ENCODE measurements at regions not wholly inside any gene's neighbourhood (a gene's known extent, or its start where the extent isn't known, plus 50 kb on each side); places are given as distances from the start of the nearest gene placed in this dataset.

GRCh38 chr12:59020073-59020946, 100.0 kb upstream of the LRIG3 start:
- Histone ChIP-seq H3K27me3 (ENCODE audit: control insufficient read depth, insufficient read depth, low read length) (no peaks in the 10 kb centered on the region), H4K5ac (ENCODE audit: low read depth, low read length) (no peak overlapping the region), H3K79me1 (ENCODE audit: low read depth in 1 of 2, low read length in 2 of 2) (no peaks in the 10 kb centered on the region), H3K14ac (replicated peaks; ENCODE audit: low read depth, low read length) (no peak overlapping the region), H3K4me1 (ENCODE audit: control insufficient read depth, insufficient read depth, low read length) (no peaks in the 10 kb centered on the region), H4K20me1 (ENCODE audit: insufficient read depth, low read length) (no peaks in the 10 kb centered on the region), H3K4ac (ENCODE audit: low read depth, low read length) (no peak overlapping the region), H2BK15ac (ENCODE audit: low read depth, low read length) (no peak overlapping the region), H2BK5ac (ENCODE audit: low read depth, low read length, poor library complexity, severe bottlenecking) (no peak overlapping the region), H3K56ac (ENCODE audit: extremely low read depth, insufficient read depth, low read length) (no peak overlapping the region), H3K4me3 (ENCODE audit: insufficient read depth, low read depth, low read length) (no peak overlapping the region), H3K27ac (ENCODE audit: insufficient read depth, low read length) (no peak overlapping the region), H3K9ac (ENCODE audit: low read depth, low read length) (no peak overlapping the region), H2BK20ac (ENCODE audit: low read depth, low read length) (no peak overlapping the region), H2BK120ac (ENCODE audit: low read depth, low read length) (no peak overlapping the region), H2AK9ac (replicated peaks; ENCODE audit: low read depth, low read length, poor library complexity) (no peak overlapping the region), H4K8ac (ENCODE audit: low read depth in 2 of 2, low read length in 2 of 2) (no peak overlapping the region), H2AK5ac (ENCODE audit: low read depth, low read length) (no peak overlapping the region; the same call in 1 of the 2 replicates), H3K4me2 (ENCODE audit: low read depth, low read length) (no peak overlapping the region), H3K9me3 (ENCODE audit: control insufficient read depth, insufficient read depth, low read length) (no peaks in the 10 kb centered on the region), H3K36me3 (ENCODE audit: control insufficient read depth, insufficient read depth, low read length) (no peaks in the 10 kb centered on the region), H2AFZ (replicated peaks; ENCODE audit: low read length, poor library complexity) (no peak overlapping the region), H4K91ac (ENCODE audit: insufficient read depth, low read depth, low read length) (no peak overlapping the region), H3K18ac (ENCODE audit: low read depth, low read length) (no peak overlapping the region), H3K23ac (ENCODE audit: low read depth, low read length) (no peak overlapping the region), H3K9me1 (ENCODE audit: insufficient read depth, low read length) (no peaks in the 10 kb centered on the region)
- no peak for ATAC-seq (ENCODE audit: low read depth)
- TF ChIP-seq MAZ (IDR thresholded peaks at IDR 0.05; ENCODE audit: borderline replicate concordance, low read depth, low read length) = no peak
- no peak for DNase-seq
- WGBS, 2 experiments (ENCODE audit: extremely low coverage in 2 of 2, insufficient read length in 1 of 2) = 89% methylated on average over 8 of the region's 14 CpGs; no CpG with 5 or more reads in 1 of the 2 experiments
- ChIA-PET POLR2A (ENCODE audit: unreplicated experiment) (no interaction called here), CTCF (no interaction called here)
- dilution Hi-C loops (cut with HindIII; ENCODE audit: low sequenced_read_pairs, unreplicated experiment) = no loop called here
- BruUV-seq (replicated peaks) = no TSS peak
- in situ Hi-C loops (cut with MboI; ENCODE audit: low sequenced_read_pairs) = no loop called here
- intact Hi-C loops (cut with micrococcal nuclease) = no loop called here

Data from IMR-90 (cell line).